GM12878 (cell line): ENCODE measurements at regions not wholly inside any gene's neighbourhood (a gene's known extent, or its start where the extent isn't known, plus 50 kb on each side); places are given as distances from the start of the nearest gene placed in this dataset.

Source experiments
- ATF2 ChIP-seq: IDR thresholded peaks from 2 replicates; pipeline ENCODE4 v1.6.1; 2012; ENCODE audit warnings: low read length, inconsistent platforms
- EP300 ChIP-seq, 2 experiments: fragments of 150-350 bp in 1 of 2; IDR thresholded peaks; 2 replicates each; pipeline ENCODE4 v1.6.1; 2011 to 2012; ENCODE audit warnings: low read depth in 2 of 2, low read length in 2 of 2, borderline replicate concordance in 1 of 2, improper control_type of control experiment in 1 of 2, inconsistent platforms in 1 of 2; ENCODE audit not compliant: control insufficient read depth in 1 of 2
- EZH2 ChIP-seq: IDR thresholded peaks from 2 replicates; pipeline ENCODE4 v1.6.1; 2012; ENCODE audit warnings: low read depth, mild to moderate bottlenecking, control low read depth, inconsistent platforms, low read length, borderline replicate concordance; ENCODE audit not compliant: control insufficient read depth
- HDAC2 ChIP-seq: fragments of 200-600 bp; sonication (generic); IDR thresholded peaks from 2 replicates; pipeline ENCODE4 v1.6.1; 2017
- TBL1XR1 ChIP-seq: IDR thresholded peaks from 2 replicates; pipeline ENCODE4 v1.6.1; 2012; ENCODE audit warnings: low read depth, low read length, improper control_type of control experiment
- TF ChIP-seq, protein P1 (sequence below), 3 experiments: IDR thresholded peaks in 2 of 3; conservative IDR thresholded peaks in 1 of 3; 2 replicates each; pipeline ENCODE4 v1.5.1; 2011; ENCODE audit warnings: low read depth in 3 of 3, low read length in 3 of 3, mild to moderate bottlenecking in 3 of 3, control low read depth in 2 of 3, moderate library complexity in 2 of 3, inconsistent platforms in 1 of 3, mixed read lengths in 1 of 3; ENCODE audit not compliant: control insufficient read depth in 2 of 3, insufficient read depth in 1 of 3; ENCODE audit errors: extremely low read depth in 1 of 3
- TF ChIP-seq, protein P2 (sequence below): fragments of 450-650 bp; formaldehyde crosslinking; IDR thresholded peaks from 2 replicates; pipeline ENCODE4 v1.4.0; 2020; ENCODE audit warnings: mild to moderate bottlenecking, moderate library complexity

GRCh38 chr15:81685237-81685636 is 311.2 kb upstream of the TMC3 start:
- no peak for TF ChIP-seq EZH2
- no peak for TF ChIP-seq ATF2
- no peak for TF ChIP-seq HDAC2
- TF ChIP-seq, protein P1, sequence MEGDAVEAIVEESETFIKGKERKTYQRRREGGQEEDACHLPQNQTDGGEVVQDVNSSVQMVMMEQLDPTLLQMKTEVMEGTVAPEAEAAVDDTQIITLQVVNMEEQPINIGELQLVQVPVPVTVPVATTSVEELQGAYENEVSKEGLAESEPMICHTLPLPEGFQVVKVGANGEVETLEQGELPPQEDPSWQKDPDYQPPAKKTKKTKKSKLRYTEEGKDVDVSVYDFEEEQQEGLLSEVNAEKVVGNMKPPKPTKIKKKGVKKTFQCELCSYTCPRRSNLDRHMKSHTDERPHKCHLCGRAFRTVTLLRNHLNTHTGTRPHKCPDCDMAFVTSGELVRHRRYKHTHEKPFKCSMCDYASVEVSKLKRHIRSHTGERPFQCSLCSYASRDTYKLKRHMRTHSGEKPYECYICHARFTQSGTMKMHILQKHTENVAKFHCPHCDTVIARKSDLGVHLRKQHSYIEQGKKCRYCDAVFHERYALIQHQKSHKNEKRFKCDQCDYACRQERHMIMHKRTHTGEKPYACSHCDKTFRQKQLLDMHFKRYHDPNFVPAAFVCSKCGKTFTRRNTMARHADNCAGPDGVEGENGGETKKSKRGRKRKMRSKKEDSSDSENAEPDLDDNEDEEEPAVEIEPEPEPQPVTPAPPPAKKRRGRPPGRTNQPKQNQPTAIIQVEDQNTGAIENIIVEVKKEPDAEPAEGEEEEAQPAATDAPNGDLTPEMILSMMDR (IDR thresholded peaks at IDR 0.05 in 2 of 3, conservative IDR thresholded peaks at IDR 0.05 in 1 of 3; ENCODE audit: control insufficient read depth in 2 of 3, extremely low read depth in 1 of 3, insufficient read depth in 1 of 3, low read depth in 3 of 3, low read length in 3 of 3), result no peak
- TF ChIP-seq EP300 (IDR thresholded peaks at IDR 0.05; ENCODE audit: borderline replicate concordance in 1 of 2, control insufficient read depth in 1 of 2, low read depth in 2 of 2, low read length in 2 of 2), result no peak
- TF ChIP-seq, protein P2, sequence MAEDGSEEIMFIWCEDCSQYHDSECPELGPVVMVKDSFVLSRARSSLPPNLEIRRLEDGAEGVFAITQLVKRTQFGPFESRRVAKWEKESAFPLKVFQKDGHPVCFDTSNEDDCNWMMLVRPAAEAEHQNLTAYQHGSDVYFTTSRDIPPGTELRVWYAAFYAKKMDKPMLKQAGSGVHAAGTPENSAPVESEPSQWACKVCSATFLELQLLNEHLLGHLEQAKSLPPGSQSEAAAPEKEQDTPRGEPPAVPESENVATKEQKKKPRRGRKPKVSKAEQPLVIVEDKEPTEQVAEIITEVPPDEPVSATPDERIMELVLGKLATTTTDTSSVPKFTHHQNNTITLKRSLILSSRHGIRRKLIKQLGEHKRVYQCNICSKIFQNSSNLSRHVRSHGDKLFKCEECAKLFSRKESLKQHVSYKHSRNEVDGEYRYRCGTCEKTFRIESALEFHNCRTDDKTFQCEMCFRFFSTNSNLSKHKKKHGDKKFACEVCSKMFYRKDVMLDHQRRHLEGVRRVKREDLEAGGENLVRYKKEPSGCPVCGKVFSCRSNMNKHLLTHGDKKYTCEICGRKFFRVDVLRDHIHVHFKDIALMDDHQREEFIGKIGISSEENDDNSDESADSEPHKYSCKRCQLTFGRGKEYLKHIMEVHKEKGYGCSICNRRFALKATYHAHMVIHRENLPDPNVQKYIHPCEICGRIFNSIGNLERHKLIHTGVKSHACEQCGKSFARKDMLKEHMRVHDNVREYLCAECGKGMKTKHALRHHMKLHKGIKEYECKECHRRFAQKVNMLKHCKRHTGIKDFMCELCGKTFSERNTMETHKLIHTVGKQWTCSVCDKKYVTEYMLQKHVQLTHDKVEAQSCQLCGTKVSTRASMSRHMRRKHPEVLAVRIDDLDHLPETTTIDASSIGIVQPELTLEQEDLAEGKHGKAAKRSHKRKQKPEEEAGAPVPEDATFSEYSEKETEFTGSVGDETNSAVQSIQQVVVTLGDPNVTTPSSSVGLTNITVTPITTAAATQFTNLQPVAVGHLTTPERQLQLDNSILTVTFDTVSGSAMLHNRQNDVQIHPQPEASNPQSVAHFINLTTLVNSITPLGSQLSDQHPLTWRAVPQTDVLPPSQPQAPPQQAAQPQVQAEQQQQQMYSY (CRISPR knock-in tag), result no peak
- TF ChIP-seq TBL1XR1, result no peak
